Glomerular endothelial cell (primary cell): ENCODE measurements at regions not wholly inside any gene's neighbourhood (a gene's known extent, or its start where the extent isn't known, plus 50 kb on each side); places are given as distances from the start of the nearest gene placed in this dataset.
"Not testable (repeated sequence)": the region's sequence is repeated elsewhere in the genome, so short reads cannot be mapped to it uniquely, and the experiment has no call there.

Experiments
- DNase-seq: peaks from one replicate; pipeline ENCODE4 v3.0.0-alpha.2; 2011; ENCODE audit warnings: low read depth, low spot score; ENCODE audit errors: extremely low read depth

- DNase-seq: no peak
Observed at GRCh38 chr7:13115157-13115772, 427.8 kb downstream of the ARL4A start.

GRCh38 chr7:13115855-13116254, 428.4 kb downstream of the ARL4A start:
- DNase-seq: no peak

GRCh38 chr7:13117103-13117502, 429.7 kb downstream of the ARL4A start:
- DNase-seq: no peak

- no peak for DNase-seq
Observed at GRCh38 chr7:13117592-13117991, 430.2 kb downstream of the ARL4A start.

GRCh38 chr7:13124629-13125028, 437.2 kb downstream of the ARL4A start:
- not testable (repeated sequence) for DNase-seq

- DNase-seq: no peak
Observed at GRCh38 chr7:13126347-13126746, 438.9 kb downstream of the ARL4A start.

- no peak for DNase-seq
Observed at GRCh38 chr7:13130321-13130720, 442.9 kb downstream of the ARL4A start.

- DNase-seq: not testable (repeated sequence)
Observed at GRCh38 chr7:13130906-13131305, 443.5 kb downstream of the ARL4A start.

GRCh38 chr7:13132314-13132713, 444.9 kb downstream of the ARL4A start:
- no peak for DNase-seq

GRCh38 chr7:13136345-13136744, 448.9 kb downstream of the ARL4A start:
- not testable (repeated sequence) for DNase-seq

GRCh38 chr7:13139436-13139835, 452.0 kb downstream of the ARL4A start:
- DNase-seq: no peak

GRCh38 chr7:13144673-13145072, 457.2 kb downstream of the ARL4A start:
- no peak for DNase-seq

- DNase-seq: no peak
Observed at GRCh38 chr7:13148548-13148947, 461.1 kb downstream of the ARL4A start.

- no peak for DNase-seq
Observed at GRCh38 chr7:13151978-13152377, 464.5 kb downstream of the ARL4A start.

GRCh38 chr7:13152755-13153154, 465.3 kb downstream of the ARL4A start:
- no peak for DNase-seq

- no peak for DNase-seq
Observed at GRCh38 chr7:13153266-13153665, 465.8 kb downstream of the ARL4A start.

GRCh38 chr7:13153742-13154141, 466.3 kb downstream of the ARL4A start:
- DNase-seq: no peak

- no peak for DNase-seq
Observed at GRCh38 chr7:13155188-13155587, 467.8 kb downstream of the ARL4A start.

- no peak for DNase-seq
Observed at GRCh38 chr7:13159003-13159402, 471.6 kb downstream of the ARL4A start.

- no peak for DNase-seq
Observed at GRCh38 chr7:13159467-13160184, 472.2 kb downstream of the ARL4A start.

GRCh38 chr7:13161125-13161524, 473.7 kb downstream of the ARL4A start:
- no peak for DNase-seq

GRCh38 chr7:13165854-13166253, 478.4 kb downstream of the ARL4A start:
- DNase-seq: no peak

GRCh38 chr7:13166801-13167200, 479.4 kb downstream of the ARL4A start:
- no peak for DNase-seq
